ENCODE measurements at regions not wholly inside any gene's neighbourhood (a gene's known extent, or its start where the extent isn't known, plus 50 kb on each side); places are given as distances from the start of the nearest gene placed in this dataset.

GRCh38 chr11:95306801-95307200 is 75.8 kb upstream of the SESN3 start (continued):
- TF ChIP-seq GRHL2 (CRISPR knock-in tag; IDR thresholded peaks at IDR 0.05; ENCODE audit: insufficient replicate concordance, severe bottlenecking): no peak
- TF ChIP-seq RORB (CRISPR knock-in tag; IDR thresholded peaks at IDR 0.05): no peak
- no peak for TF ChIP-seq FOXP4 (CRISPR knock-in tag; IDR thresholded peaks at IDR 0.05)
- TF ChIP-seq, protein P1, sequence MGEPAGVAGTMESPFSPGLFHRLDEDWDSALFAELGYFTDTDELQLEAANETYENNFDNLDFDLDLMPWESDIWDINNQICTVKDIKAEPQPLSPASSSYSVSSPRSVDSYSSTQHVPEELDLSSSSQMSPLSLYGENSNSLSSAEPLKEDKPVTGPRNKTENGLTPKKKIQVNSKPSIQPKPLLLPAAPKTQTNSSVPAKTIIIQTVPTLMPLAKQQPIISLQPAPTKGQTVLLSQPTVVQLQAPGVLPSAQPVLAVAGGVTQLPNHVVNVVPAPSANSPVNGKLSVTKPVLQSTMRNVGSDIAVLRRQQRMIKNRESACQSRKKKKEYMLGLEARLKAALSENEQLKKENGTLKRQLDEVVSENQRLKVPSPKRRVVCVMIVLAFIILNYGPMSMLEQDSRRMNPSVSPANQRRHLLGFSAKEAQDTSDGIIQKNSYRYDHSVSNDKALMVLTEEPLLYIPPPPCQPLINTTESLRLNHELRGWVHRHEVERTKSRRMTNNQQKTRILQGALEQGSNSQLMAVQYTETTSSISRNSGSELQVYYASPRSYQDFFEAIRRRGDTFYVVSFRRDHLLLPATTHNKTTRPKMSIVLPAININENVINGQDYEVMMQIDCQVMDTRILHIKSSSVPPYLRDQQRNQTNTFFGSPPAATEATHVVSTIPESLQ (CRISPR knock-in tag; IDR thresholded peaks at IDR 0.05): no peak
- no peak for TF ChIP-seq ELF4 (CRISPR knock-in tag; IDR thresholded peaks at IDR 0.05; ENCODE audit: low read depth)
- no peak for TF ChIP-seq ATF3 (CRISPR knock-in tag; conservative IDR thresholded peaks at IDR 0.05)

DNA sequence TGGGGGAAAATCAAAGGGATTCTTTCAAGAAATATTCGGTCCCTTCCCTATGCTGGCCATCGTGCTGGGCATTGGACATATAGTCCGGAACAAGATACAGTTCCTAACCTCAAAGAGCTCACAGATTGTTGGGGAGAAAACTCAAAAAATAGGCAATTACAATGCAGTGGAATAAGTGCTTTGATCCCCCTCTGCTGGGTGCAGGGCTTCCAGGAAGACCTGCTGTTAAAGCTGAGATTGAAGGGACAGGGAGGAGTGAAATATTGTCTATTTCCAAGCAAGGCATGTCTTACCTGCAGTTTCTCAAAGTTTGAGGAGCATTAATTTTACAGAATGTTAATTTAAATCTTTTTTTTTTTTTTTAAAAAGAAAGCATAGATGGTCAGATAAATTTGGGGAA is 75.1 kb upstream of the SESN3 start:
- DNase-seq (ENCODE audit: low spot score): no peak
- peaks cover 25% of the 10 kb centered on the region for H3K9me3 Mint-ChIP-seq
- ChIA-PET POLR2A (no interaction called here), CTCF (interaction anchor here (0.6 to 1.2 kb wide), 5 partner anchors 9 to 151 kb away, joined by 3 to 4 read pairs (median 3); no protein-coding TSS in a partner anchor)
- peaks cover 25% of the 10 kb centered on the region for H3K4me1 Mint-ChIP-seq
- H3K4me3 Mint-ChIP-seq: no peak overlapping the region
- no peak for ATAC-seq
- no peak for TF ChIP-seq ZNF281 (CRISPR knock-in tag; IDR thresholded peaks at IDR 0.05)
- TF ChIP-seq, protein P2, sequence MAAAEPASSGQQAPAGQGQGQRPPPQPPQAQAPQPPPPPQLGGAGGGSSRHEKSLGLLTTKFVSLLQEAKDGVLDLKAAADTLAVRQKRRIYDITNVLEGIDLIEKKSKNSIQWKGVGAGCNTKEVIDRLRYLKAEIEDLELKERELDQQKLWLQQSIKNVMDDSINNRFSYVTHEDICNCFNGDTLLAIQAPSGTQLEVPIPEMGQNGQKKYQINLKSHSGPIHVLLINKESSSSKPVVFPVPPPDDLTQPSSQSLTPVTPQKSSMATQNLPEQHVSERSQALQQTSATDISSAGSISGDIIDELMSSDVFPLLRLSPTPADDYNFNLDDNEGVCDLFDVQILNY (CRISPR knock-in tag; IDR thresholded peaks at IDR 0.05): no peak
- TF ChIP-seq TEAD4 (CRISPR knock-in tag; IDR thresholded peaks at IDR 0.05): no peak
- no peak for TF ChIP-seq ZNF219 (CRISPR knock-in tag; IDR thresholded peaks at IDR 0.05; ENCODE audit: borderline replicate concordance)
- no peak for TF ChIP-seq HMGA2 (CRISPR knock-in tag; IDR thresholded peaks at IDR 0.05)
- no peak for TF ChIP-seq GTF2I (CRISPR knock-in tag; conservative IDR thresholded peaks at IDR 0.05)
- TF ChIP-seq ZNF671 (CRISPR knock-in tag; IDR thresholded peaks at IDR 0.05): no peak
- no peak for TF ChIP-seq TP53 (CRISPR knock-in tag; IDR thresholded peaks at IDR 0.05)
- no peak overlapping the region for H3K27ac Mint-ChIP-seq
- H3K36me3 Mint-ChIP-seq: peaks cover 9% of the 10 kb centered on the region
- H3K27me3 Mint-ChIP-seq (ENCODE audit: low read depth): peaks cover 5% of the 10 kb centered on the region; the same call in 1 of the 2 replicates

GRCh38 chr11:95305705-95306104 is 74.7 kb upstream of the SESN3 start:
- Mint-ChIP-seq H3K27me3 (ENCODE audit: low read depth) (peaks cover 5% of the 10 kb centered on the region; the same call in 1 of the 2 replicates), H3K4me1 (peaks cover 25% of the 10 kb centered on the region), H3K4me3 (no peak overlapping the region), H3K9me3 (peaks cover 20% of the 10 kb centered on the region), H3K36me3 (peaks cover 9% of the 10 kb centered on the region), H3K27ac (no peak overlapping the region)
- TF ChIP-seq MYBL2 (CRISPR knock-in tag; IDR thresholded peaks at IDR 0.05) (no peak), ARID4B (CRISPR knock-in tag; IDR thresholded peaks at IDR 0.05; ENCODE audit: borderline replicate concordance) (no peak), NFYB (CRISPR knock-in tag; conservative IDR thresholded peaks at IDR 0.05; ENCODE audit: low read depth) (no peak), HMGA2 (CRISPR knock-in tag; IDR thresholded peaks at IDR 0.05) (no peak)
- TF ChIP-seq, protein P3, sequence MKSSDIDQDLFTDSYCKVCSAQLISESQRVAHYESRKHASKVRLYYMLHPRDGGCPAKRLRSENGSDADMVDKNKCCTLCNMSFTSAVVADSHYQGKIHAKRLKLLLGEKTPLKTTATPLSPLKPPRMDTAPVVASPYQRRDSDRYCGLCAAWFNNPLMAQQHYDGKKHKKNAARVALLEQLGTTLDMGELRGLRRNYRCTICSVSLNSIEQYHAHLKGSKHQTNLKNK (CRISPR knock-in tag; IDR thresholded peaks at IDR 0.05): no peak
- ChIA-PET CTCF (interaction anchor here (0.8 to 1.2 kb wide), 3 partner anchors 8 to 25 kb away, joined by 3 to 4 read pairs (median 3); no protein-coding TSS in a partner anchor), POLR2A (no interaction called here)
- ATAC-seq (no peak; the same call in 1 of the 2 replicates), DNase-seq (ENCODE audit: low spot score) (no peak)

Measured in WTC11 (cell line).